Panc1 (cell line): ENCODE measurements at regions not wholly inside any gene's neighbourhood (a gene's known extent, or its start where the extent isn't known, plus 50 kb on each side); places are given as distances from the start of the nearest gene placed in this dataset.

Experiments used
- ATAC-seq: fragments of 200-7000 bp; cut with Tn5 transposase; 2 replicates; pipeline ENCODE4 v1.9.1; 2020; ENCODE audit warnings: mild to moderate bottlenecking, moderate library complexity
- BruUV-seq: library from RNA; stranded (reverse); fragments of 400-500 nt; replicated peaks from 2 replicates; lab custom pipeline; 2021; lab: Mats Ljungman, UMichigan
- CTCF ChIA-PET: fragments of 300-600 bp; sonication (Branson Sonifier 250); formaldehyde crosslinking; loops from one replicate; lab custom pipeline; 2022; ENCODE audit warnings: antibody characterized with exemption; lab: Charles Lee
- POLR2A ChIA-PET: fragments of 300-600 bp; sonication (Branson Sonifier 250); formaldehyde crosslinking; loops from one replicate; lab custom pipeline; 2022; ENCODE audit warnings: antibody characterized with exemption; lab: Charles Lee
- DNase-seq: peaks from one replicate; pipeline ENCODE4 v3.0.0-alpha.2; 2010; ENCODE audit warnings: low read depth, low spot score
- H3K27ac ChIP-seq: 2 replicates; pipeline ENCODE4 v1.5.1; 2011; ENCODE audit warnings: mild to moderate bottlenecking, low read length, inconsistent platforms
- H3K27me3 ChIP-seq: fragments of 200-500 bp; sonication (Bioruptor generic); 2 replicates; pipeline ENCODE4 v1.6.0; 2014; ENCODE audit warnings: low read length, inconsistent platforms; ENCODE audit not compliant: control insufficient read depth, insufficient read depth
- H3K36me3 ChIP-seq: fragments of 200-500 bp; sonication (Bioruptor generic); 2 replicates; pipeline ENCODE4 v1.5.1; 2014; ENCODE audit warnings: inconsistent platforms, mild to moderate bottlenecking, low read length, moderate library complexity; ENCODE audit not compliant: control insufficient read depth, insufficient read depth
- H3K4me1 ChIP-seq: 2 replicates; pipeline ENCODE4 v1.5.1; 2011; ENCODE audit warnings: inconsistent platforms, mild to moderate bottlenecking, low read length, moderate library complexity; ENCODE audit not compliant: control insufficient read depth, insufficient read depth
- H3K4me3 ChIP-seq, 2 experiments: 2 replicates each; pipeline ENCODE4 v1.5.1; 2011 to 2012; ENCODE audit warnings: low read depth in 2 of 2, low read length in 2 of 2, mild to moderate bottlenecking in 2 of 2, inconsistent platforms in 1 of 2, moderate library complexity in 1 of 2
- H3K9me3 ChIP-seq: fragments of 200-500 bp; sonication (Bioruptor generic); 2 replicates; pipeline ENCODE4 v1.5.1; 2014; ENCODE audit warnings: low read depth, mild to moderate bottlenecking, inconsistent platforms, low read length, moderate library complexity; ENCODE audit not compliant: control insufficient read depth, insufficient read depth
- POLR2AphosphoS5 ChIP-seq: IDR thresholded peaks from 2 replicates; pipeline ENCODE4 v1.6.1; 2012; ENCODE audit warnings: mild to moderate bottlenecking, low read depth, low read length, moderate library complexity
- REST ChIP-seq, 2 experiments: IDR thresholded peaks; 2 replicates each; pipeline ENCODE4 v1.6.1; 2011 to 2012; ENCODE audit warnings: low read depth in 2 of 2, control low read depth in 1 of 2, low read length in 1 of 2, mild to moderate bottlenecking in 1 of 2, moderate library complexity in 1 of 2; ENCODE audit not compliant: insufficient read depth in 1 of 2
- SIN3A ChIP-seq: IDR thresholded peaks from 2 replicates; pipeline ENCODE4 v1.6.1; 2012; ENCODE audit warnings: low read depth, mild to moderate bottlenecking, low read length, moderate library complexity, borderline replicate concordance; ENCODE audit not compliant: insufficient read depth
- TCF7L2 ChIP-seq: IDR thresholded peaks from 2 replicates; pipeline ENCODE4 v1.6.1; 2011; ENCODE audit warnings: mild to moderate bottlenecking, low read depth, low read length, inconsistent platforms
- in situ Hi-C: cut with HindIII; loops from 2 replicates; pipeline ENCODE4 v1.10.0; 2016; ENCODE audit warnings: low sequenced_read_pairs, low pct_unique_long_range_greater_than_20kb
- intact Hi-C: fragments of 100-400 bp; cut with micrococcal nuclease; formaldehyde crosslinking; loops from one replicate; pipeline ENCODE4 v1.10.0; 2022; ENCODE audit not compliant: unreplicated experiment
- TF ChIP-seq, protein P1 (sequence below): fragments of 450-650 bp; IDR thresholded peaks from 2 replicates; pipeline ENCODE4 v1.5.1; 2017; ENCODE audit warnings: mild to moderate bottlenecking

- POLR2A ChIA-PET: no interaction called here
Measured at GRCh38 chr10:65628493-65629139, 1297.2 kb upstream of the LRRTM3 start.

DNA sequence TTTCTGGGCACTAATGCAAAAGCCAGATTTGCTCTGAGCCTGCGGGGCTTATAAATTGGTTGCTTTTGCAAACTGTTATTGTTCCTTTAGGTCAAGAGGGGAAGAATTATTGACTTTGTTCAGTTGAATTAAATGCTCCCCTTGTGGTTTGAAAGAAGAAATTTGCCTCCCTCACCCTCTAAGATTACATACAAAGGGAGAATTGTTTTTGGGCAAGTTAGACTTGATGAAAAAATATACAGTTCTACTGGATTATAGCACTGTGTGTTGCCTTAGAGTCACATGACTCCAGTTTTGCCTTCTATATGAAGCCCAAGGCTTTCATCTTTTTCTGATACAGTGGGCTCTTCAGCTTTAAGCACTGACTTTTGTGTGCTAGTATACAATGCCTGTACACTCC, 1265.8 kb upstream of the LRRTM3 start:
- no TSS peak for BruUV-seq
- no peak for DNase-seq
- H3K36me3 ChIP-seq: no peaks in the 10 kb centered on the region
- ATAC-seq: no peak
- in situ Hi-C loops (no loop called here), intact Hi-C loops (no loop called here)
- ChIA-PET POLR2A (no interaction called here), CTCF (no interaction called here)
- TF ChIP-seq, protein P1, sequence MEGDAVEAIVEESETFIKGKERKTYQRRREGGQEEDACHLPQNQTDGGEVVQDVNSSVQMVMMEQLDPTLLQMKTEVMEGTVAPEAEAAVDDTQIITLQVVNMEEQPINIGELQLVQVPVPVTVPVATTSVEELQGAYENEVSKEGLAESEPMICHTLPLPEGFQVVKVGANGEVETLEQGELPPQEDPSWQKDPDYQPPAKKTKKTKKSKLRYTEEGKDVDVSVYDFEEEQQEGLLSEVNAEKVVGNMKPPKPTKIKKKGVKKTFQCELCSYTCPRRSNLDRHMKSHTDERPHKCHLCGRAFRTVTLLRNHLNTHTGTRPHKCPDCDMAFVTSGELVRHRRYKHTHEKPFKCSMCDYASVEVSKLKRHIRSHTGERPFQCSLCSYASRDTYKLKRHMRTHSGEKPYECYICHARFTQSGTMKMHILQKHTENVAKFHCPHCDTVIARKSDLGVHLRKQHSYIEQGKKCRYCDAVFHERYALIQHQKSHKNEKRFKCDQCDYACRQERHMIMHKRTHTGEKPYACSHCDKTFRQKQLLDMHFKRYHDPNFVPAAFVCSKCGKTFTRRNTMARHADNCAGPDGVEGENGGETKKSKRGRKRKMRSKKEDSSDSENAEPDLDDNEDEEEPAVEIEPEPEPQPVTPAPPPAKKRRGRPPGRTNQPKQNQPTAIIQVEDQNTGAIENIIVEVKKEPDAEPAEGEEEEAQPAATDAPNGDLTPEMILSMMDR: no peak
- no peak for TF ChIP-seq TCF7L2
- TF ChIP-seq REST (IDR thresholded peaks at IDR 0.05; ENCODE audit: insufficient read depth in 1 of 2, low read depth in 2 of 2, low read length in 1 of 2): no peak
- no peak for TF ChIP-seq POLR2AphosphoS5
- no peak for TF ChIP-seq SIN3A
- H3K27ac ChIP-seq: no peak overlapping the region
- H3K4me1 ChIP-seq: no peaks in the 10 kb centered on the region
- H3K27me3 ChIP-seq: no peaks in the 10 kb centered on the region
- H3K4me3 ChIP-seq: no peak overlapping the region
- peaks cover 3% of the 10 kb centered on the region; the same call in 1 of the 2 replicates for H3K9me3 ChIP-seq

More at GRCh38 chr10:65628493-65629139, 1297.2 kb upstream of the LRRTM3 start:
- TF ChIP-seq POLR2AphosphoS5 (no peak), REST (IDR thresholded peaks at IDR 0.05; ENCODE audit: insufficient read depth in 1 of 2, low read depth in 2 of 2, low read length in 1 of 2) (no peak), TCF7L2 (no peak), SIN3A (no peak)
- TF ChIP-seq, protein P1: no peak
- Histone ChIP-seq H3K9me3 (peaks cover 6% of the 10 kb centered on the region; the same call in 1 of the 2 replicates), H3K4me1 (no peaks in the 10 kb centered on the region), H3K36me3 (no peaks in the 10 kb centered on the region), H3K4me3 (no peak overlapping the region), H3K27ac (no peak overlapping the region), H3K27me3 (no peaks in the 10 kb centered on the region)
- ATAC-seq (no peak), DNase-seq (no peak)
- BruUV-seq: no TSS peak
- in situ Hi-C loops: no loop called here
- CTCF ChIA-PET: no interaction called here
- intact Hi-C loops: no loop called here
